WTC11 (cell line): ENCODE measurements at regions not wholly inside any gene's neighbourhood (a gene's known extent, or its start where the extent isn't known, plus 50 kb on each side); places are given as distances from the start of the nearest gene placed in this dataset.

ENCODE experiments used
- ATAC-seq: fragments of 200-7000 bp; cut with Tn5 transposase; 2 replicates; pipeline ENCODE4 v1.10.0; 2021; ENCODE audit warnings: mild to moderate bottlenecking, moderate library complexity
- CTCF ChIA-PET: fragments of 300-600 bp; sonication (Branson Sonifier 250); formaldehyde crosslinking; loops from one replicate; lab custom pipeline; 2021; ENCODE audit warnings: antibody characterized with exemption; lab: Charles Lee
- POLR2A ChIA-PET: fragments of 350-600 bp; sonication (Branson Sonifier 250); formaldehyde crosslinking; loops from one replicate; lab custom pipeline; 2021; ENCODE audit warnings: antibody characterized with exemption; lab: Charles Lee
- DNase-seq: peaks from one replicate; pipeline ENCODE4 v3.0.0; 2021; ENCODE audit warnings: low spot score
- H3K27ac Mint-ChIP-seq: 2 replicates; pipeline ENCODE4 v1.8.0; 2021; ENCODE audit warnings: mixed read lengths
- H3K27me3 Mint-ChIP-seq: 2 replicates; pipeline ENCODE4 v1.8.0; 2021; ENCODE audit warnings: low read depth, mild to moderate bottlenecking, moderate library complexity, mixed read lengths
- H3K36me3 Mint-ChIP-seq: 2 replicates; pipeline ENCODE4 v1.8.0; 2021; ENCODE audit warnings: mixed read lengths
- H3K4me1 Mint-ChIP-seq: 2 replicates; pipeline ENCODE4 v1.8.0; 2022; ENCODE audit warnings: mixed read lengths
- H3K4me3 Mint-ChIP-seq: 2 replicates; pipeline ENCODE4 v1.8.0; 2021; ENCODE audit warnings: mild to moderate bottlenecking, moderate library complexity, mixed read lengths
- H3K9me3 Mint-ChIP-seq: 2 replicates; pipeline ENCODE4 v1.8.0; 2021; ENCODE audit warnings: mixed read lengths
- ATF3 ChIP-seq: sonication (generic); formaldehyde crosslinking; conservative IDR thresholded peaks from 2 replicates; pipeline ENCODE4 v1.8.1; 2022; ENCODE audit warnings: mild to moderate bottlenecking, missing genetic modification reagents
- CDX4 ChIP-seq: fragments of 250-450 bp; sonication (Bioruptor Pico); IDR thresholded peaks from 2 replicates; pipeline ENCODE4 v1.9.0; 2021; ENCODE audit warnings: moderate library complexity, mild to moderate bottlenecking, inconsistent platforms, borderline replicate concordance
- CREB1 ChIP-seq: sonication (generic); formaldehyde crosslinking; IDR thresholded peaks from 2 replicates; pipeline ENCODE4 v1.8.0; 2023; ENCODE audit warnings: mild to moderate bottlenecking, missing genetic modification reagents
- E2F4 ChIP-seq: sonication (generic); formaldehyde crosslinking; IDR thresholded peaks from 2 replicates; pipeline ENCODE4 v1.8.1; 2022; ENCODE audit warnings: low read depth, mild to moderate bottlenecking, moderate library complexity, missing genetic modification reagents, borderline replicate concordance
- GTF2I ChIP-seq: fragments of 250-450 bp; sonication (Bioruptor Pico); conservative IDR thresholded peaks from 2 replicates; pipeline ENCODE4 v1.4.0; 2021; ENCODE audit warnings: mild to moderate bottlenecking
- HMGA2 ChIP-seq: fragments of 250-450 bp; sonication (Bioruptor Pico); IDR thresholded peaks from 2 replicates; pipeline ENCODE4 v1.4.0; 2021; ENCODE audit warnings: mild to moderate bottlenecking, moderate library complexity
- PRDM15 ChIP-seq: sonication (generic); formaldehyde crosslinking; IDR thresholded peaks from 2 replicates; pipeline ENCODE4 v1.8.0; 2022; ENCODE audit warnings: missing genetic modification reagents
- RORB ChIP-seq: fragments of 250-450 bp; sonication (Bioruptor Pico); IDR thresholded peaks from 2 replicates; pipeline ENCODE4 v1.9.0; 2021; ENCODE audit warnings: mild to moderate bottlenecking
- USF1 ChIP-seq: sonication (generic); formaldehyde crosslinking; IDR thresholded peaks from 2 replicates; pipeline ENCODE4 v1.8.0; 2022; ENCODE audit warnings: mild to moderate bottlenecking, missing genetic modification reagents
- USF2 ChIP-seq: sonication (generic); formaldehyde crosslinking; IDR thresholded peaks from 2 replicates; pipeline ENCODE4 v1.8.1; 2023; ENCODE audit warnings: mild to moderate bottlenecking, missing genetic modification reagents, moderate library complexity
- ZBTB43 ChIP-seq: sonication (generic); formaldehyde crosslinking; IDR thresholded peaks from 2 replicates; pipeline ENCODE4 v1.8.1; 2023; ENCODE audit warnings: mild to moderate bottlenecking, missing genetic modification reagents
- ZNF219 ChIP-seq: sonication (generic); formaldehyde crosslinking; IDR thresholded peaks from 2 replicates; pipeline ENCODE4 v1.8.0; 2023; ENCODE audit warnings: missing genetic modification reagents, mild to moderate bottlenecking, borderline replicate concordance
- ZNF232 ChIP-seq: sonication (generic); formaldehyde crosslinking; IDR thresholded peaks from 2 replicates; pipeline ENCODE4 v1.8.0; 2022; ENCODE audit warnings: mild to moderate bottlenecking, missing genetic modification reagents
- ZNF396 ChIP-seq: fragments of 250-450 bp; sonication (Bioruptor Pico); IDR thresholded peaks from 2 replicates; pipeline ENCODE4 v1.8.0; 2021; ENCODE audit warnings: mild to moderate bottlenecking, moderate library complexity, borderline replicate concordance
- ZNF532 ChIP-seq: fragments of 250-450 bp; sonication (Bioruptor Pico); IDR thresholded peaks from 2 replicates; pipeline ENCODE4 v1.9.0; 2021; ENCODE audit warnings: mild to moderate bottlenecking, borderline replicate concordance

- POLR2A ChIA-PET = no interaction called here
- H3K36me3 Mint-ChIP-seq = no peaks in the 10 kb centered on the region
- no peak for ATAC-seq
- DNase-seq = no peak
- TF ChIP-seq ZNF219 (CRISPR knock-in tag) (no peak), RORB (CRISPR knock-in tag) (no peak)
- no peaks in the 10 kb centered on the region for H3K27me3 Mint-ChIP-seq
- H3K9me3 Mint-ChIP-seq = no peaks in the 10 kb centered on the region
- no peak overlapping the region for H3K4me3 Mint-ChIP-seq
- H3K4me1 Mint-ChIP-seq = peaks cover 52% of the 10 kb centered on the region
- no peak overlapping the region; the same call in 1 of the 2 replicates for H3K27ac Mint-ChIP-seq
- CTCF ChIA-PET = no interaction called here
These were observed 308.8 kb upstream of the DMRT1 start for GRCh38 chr9:532707-533106.

GRCh38 chr9:534886-535285 lies 306.6 kb upstream of the DMRT1 start:
- ATAC-seq (no peak), DNase-seq (no peak)
- ChIA-PET CTCF (no interaction called here), POLR2A (no interaction called here)
- H3K4me1 Mint-ChIP-seq = peaks cover 52% of the 10 kb centered on the region
- no peak overlapping the region for H3K4me3 Mint-ChIP-seq
- H3K27ac Mint-ChIP-seq = no peak overlapping the region
- peaks cover 11% of the 10 kb centered on the region for H3K36me3 Mint-ChIP-seq
- H3K9me3 Mint-ChIP-seq = peaks cover 6% of the 10 kb centered on the region
- no peaks in the 10 kb centered on the region for H3K27me3 Mint-ChIP-seq
- TF ChIP-seq GTF2I (CRISPR knock-in tag) (no peak), E2F4 (CRISPR knock-in tag) (no peak), CREB1 (CRISPR knock-in tag) (no peak), CDX4 (no peak), USF1 (CRISPR knock-in tag) (no peak), ZBTB43 (CRISPR knock-in tag) (no peak), ATF3 (CRISPR knock-in tag) (no peak), ZNF232 (CRISPR knock-in tag) (no peak), HMGA2 (CRISPR knock-in tag) (no peak), PRDM15 (CRISPR knock-in tag) (no peak), ZNF532 (no peak), ZNF396 (CRISPR knock-in tag) (no peak), USF2 (CRISPR knock-in tag) (no peak)
